ENCODE measurements at regions not wholly inside any gene's neighbourhood (a gene's known extent, or its start where the extent isn't known, plus 50 kb on each side); places are given as distances from the start of the nearest gene placed in this dataset.
"Not testable (repeated sequence)": the region's sequence is repeated elsewhere in the genome, so short reads cannot be mapped to it uniquely, and the experiment has no call there.

DNA sequence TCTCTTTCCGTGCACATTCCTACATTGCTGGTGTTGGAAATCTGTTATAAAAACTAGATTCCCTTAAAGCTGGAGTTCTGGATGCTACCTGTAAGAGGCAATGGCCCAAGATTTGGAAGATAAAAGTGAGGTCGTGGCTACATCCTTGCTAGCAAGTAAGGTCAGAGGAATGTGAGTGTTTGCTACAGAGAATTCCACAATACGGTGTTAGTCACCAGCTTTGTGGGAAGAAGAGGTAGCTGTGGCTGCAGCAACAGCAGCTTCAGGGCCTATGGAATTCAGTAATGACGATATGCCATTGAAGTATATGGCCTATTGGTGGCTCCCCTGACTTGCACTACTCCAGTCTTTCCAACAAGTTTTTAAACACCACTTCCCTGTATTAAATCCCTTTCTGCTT lies 227.7 kb upstream of the TMEM260 start:
- no peak for DNase-seq

DNA sequence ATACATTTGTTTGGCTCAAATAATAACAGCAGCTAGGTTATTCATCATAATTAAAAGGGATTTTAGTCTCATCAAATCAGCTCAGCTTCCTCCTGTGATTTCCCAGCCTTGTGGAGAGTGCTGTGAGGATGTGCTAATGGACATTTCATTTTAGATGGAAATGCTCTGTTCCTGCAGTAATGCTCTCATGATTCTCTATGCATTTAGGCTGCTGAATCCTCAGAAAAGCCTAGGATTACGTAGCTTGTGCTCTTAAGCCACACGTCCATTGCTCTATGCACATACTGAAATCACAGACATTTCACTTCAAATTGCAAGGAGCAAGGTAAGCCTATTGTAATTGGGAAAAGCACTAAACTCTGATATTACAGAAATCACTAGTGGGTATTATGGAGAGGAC lies 226.6 kb upstream of the TMEM260 start:
- DNase-seq, result no peak

DNA sequence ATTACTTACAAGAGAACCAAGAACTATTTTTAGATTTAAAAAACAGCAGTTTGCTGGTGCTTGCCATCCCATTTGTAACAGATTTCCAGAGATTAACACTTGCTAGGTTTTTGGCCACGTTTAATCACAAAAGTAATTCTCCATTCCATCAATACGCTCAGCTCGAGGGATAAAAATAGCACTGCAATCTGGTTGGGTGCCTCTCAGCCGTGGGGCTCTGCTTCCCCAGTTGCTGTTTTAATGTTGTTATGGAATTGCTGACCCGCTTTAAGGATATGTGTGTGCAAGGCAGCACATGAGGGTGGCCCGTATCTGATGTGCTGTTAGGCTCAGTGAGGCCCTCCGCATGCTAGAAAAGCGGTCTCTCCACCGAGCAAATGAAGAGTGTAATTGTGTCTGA lies 222.2 kb upstream of the TMEM260 start:
- no peak for DNase-seq

DNA sequence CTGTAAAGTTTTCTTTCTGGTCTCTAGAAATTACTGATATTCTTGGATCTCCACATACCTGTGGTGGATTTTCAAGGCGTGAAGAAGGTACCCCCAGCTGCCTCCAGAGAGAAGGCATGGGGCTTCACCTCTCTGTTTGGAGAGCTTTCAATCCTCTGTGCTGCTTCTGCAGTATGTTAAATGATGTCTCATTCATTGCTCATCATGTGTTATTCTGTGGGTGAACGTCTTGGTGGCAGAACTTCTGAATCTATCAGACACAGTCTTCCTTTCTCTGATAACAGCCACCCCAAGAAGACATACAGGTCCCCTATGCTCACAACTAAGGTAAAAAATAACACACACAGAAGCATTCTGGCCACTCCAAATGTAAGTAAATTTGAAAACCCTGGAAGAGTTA lies 221.3 kb upstream of the TMEM260 start:
- DNase-seq, result no peak

DNA sequence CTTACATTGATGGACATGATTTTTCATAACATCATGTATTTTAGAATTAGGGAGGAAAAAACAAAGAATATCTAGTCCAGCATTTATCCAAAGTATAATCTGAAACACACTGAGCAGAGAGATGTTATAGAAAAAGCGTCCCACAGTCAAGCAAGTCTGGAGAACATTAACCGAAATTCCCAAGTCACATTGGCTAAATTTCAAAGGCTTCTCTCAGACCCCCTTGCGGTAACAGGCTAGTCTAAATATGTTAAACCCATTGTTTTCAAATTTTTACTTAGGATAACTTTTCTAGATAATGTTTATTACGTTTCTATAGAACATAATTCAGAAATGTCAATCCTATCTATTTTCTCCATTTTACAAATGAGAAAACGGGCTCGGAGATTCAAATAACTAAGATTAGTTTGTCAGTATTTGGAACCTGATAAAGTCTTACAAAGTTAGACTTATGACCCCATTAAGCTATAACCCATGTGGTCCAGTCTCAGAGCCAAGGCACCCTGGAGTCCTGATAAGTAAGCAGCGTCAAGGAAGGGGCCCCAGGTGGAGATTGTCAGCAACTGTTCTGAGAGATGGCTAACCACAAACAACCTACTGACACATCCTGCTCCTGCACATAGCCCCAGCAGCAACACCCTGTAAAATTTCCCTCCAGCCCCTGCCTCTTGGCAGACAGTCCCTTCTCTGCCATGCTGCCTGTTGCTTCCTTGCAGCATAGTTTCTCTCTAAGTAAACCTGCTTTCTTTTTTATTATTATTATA lies 220.6 kb upstream of the TMEM260 start:
- no peak for DNase-seq

DNA sequence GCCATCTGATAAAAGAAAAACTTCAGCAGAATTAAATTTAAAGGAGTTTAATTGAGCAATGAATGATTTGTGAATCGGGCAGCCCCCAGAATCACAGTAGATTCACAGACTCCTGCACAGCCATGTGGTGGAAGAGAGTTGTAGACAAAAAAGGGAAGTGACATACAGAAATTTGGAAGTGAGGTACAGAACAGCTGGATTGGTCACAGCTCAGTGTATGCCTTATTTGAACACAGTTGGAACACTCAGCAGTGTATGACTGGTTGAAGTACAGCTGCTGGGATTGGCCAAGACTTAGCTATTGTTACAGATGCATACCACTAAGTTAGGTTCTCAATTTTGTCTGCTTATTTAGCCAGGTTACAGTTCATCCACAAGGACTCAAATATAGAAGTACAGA lies 213.9 kb upstream of the TMEM260 start:
- DNase-seq, result not testable (repeated sequence)

DNA sequence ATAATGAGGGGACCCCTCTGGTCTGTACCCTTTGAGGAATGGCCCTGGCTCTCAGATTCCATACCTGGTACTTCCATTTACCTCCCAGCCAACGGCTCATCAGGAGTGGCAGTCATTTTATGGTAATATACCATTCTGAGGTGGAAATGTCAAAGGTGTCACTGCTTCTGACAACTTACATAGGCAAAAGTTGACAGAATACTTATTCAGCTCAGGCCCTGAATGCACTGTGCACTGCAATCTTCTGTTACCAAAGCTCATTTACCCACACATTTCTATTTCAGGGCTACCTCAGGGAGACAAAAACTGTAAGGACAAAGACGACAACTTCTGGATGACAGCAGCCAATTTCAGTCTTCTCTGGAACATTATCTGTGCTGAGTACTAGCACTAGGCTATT lies 212.2 kb upstream of the TMEM260 start:
- DNase-seq, result no peak

DNA sequence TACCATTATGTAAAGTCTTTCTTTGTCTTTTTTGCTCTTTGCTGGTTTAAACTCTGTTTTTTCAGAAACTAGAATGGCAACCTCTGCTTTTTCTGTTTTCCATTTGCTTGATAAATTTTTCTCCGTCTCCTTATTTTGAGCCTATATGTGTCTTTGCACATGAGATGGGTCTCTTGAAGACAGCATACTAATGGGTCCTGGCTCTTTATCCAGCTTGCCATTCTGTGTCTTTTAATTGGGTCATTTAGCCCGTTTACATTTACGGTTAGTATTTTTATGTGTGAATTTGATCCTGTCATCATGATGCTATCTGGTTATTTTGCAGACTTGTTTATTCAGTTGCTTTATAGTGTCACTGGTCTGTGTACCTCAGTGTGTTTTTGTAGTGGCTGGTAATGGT lies 207.9 kb upstream of the TMEM260 start:
- DNase-seq, result no peak

DNA sequence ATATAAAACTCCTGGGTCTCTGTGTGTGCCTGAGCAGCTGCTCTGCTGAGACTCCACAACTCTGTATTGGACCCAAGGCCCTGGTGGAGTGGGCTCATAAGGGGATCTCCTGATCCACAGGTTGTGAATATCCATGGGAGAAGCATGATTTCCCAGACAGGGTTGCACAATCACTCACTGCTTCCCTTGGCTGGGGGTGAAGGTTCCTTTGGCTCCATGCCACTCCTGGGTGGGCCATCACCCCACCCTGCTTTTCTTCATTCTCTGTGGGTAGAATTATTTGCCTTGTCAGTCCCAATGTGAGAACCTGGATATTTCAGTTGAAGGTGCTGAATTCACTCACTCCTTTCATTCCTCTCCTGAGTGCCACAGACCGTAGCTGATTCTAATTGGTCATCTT lies 205.2 kb upstream of the TMEM260 start:
- no peak for DNase-seq

DNA sequence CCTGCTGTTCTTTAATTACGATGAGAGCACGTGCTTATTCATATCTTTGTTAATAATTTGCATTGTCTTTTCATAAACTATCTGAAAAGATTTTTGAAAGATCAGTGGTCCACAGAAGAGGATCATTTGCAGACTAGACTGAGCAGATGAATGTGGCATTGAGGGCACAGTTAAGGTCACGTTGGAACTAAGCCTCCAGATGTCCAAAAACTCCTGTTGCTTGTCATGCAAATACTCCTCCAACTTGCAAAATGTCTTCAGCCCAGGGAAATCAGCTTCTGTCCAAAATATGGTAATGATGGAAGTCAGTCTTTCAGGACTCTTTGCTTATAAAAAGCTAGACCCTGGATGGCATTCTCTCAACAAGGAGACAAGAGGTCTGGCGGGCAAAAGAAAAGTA lies 201.6 kb upstream of the TMEM260 start:
- no peak for DNase-seq

DNA sequence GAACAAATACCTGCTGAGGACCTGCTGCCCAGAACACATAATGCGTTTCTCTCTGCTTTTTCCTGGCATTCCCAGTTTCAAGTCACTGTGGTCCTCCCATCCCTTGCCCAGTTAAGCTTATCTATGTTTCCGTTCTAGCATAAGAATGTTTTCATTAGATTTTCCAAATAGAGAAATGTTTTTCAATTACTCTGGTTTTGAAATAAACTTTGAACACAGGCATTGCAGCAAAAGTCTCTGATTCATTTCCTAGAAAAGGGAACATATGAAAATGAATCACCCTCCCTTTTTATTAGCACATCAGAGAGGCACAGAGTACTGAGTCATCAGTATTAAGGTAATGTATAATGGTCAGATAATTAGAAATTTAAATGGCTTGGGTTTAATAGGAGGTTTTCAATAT lies 201.1 kb upstream of the TMEM260 start:
- no peak for DNase-seq

DNA sequence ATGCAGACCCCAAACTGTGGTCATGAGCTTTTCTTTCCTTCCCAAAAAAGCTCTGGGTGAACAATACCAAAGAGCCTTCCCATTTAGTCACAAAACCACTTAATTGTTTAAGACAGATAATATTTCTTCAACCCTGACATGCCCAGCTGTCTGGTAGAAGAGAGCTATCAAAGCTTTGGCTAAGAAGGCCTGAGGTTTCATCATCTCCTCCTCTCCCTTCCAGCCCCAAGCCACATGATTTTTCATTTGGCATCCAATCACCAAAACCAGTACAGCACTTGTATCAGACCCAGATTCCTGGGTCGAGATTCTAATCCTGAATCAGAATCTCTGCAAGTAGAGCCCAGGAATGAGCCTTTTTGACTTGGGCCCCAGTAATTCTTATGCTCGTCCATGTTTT lies 199.6 kb upstream of the TMEM260 start:
- DNase-seq, result no peak

DNA sequence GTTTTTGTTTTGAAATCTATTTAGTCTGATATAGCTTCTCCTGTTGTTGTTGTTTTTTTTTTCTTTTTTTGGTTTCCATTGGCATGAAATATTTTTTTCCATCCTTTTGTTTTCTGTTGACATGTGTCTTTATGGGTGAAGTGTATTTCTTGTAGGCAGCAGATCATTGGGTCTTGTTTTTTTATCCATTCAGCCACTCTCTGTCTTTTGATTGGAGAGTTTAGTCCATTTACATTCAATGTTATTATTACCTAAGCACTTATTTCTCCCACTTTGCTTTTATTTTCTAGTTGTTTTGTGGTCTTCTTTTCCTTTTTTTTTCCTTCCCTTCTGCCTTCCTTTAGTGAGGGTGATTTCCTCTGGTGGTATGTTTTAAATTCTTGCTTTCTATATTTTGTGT lies 193.6 kb upstream of the TMEM260 start:
- no peak for DNase-seq

DNA sequence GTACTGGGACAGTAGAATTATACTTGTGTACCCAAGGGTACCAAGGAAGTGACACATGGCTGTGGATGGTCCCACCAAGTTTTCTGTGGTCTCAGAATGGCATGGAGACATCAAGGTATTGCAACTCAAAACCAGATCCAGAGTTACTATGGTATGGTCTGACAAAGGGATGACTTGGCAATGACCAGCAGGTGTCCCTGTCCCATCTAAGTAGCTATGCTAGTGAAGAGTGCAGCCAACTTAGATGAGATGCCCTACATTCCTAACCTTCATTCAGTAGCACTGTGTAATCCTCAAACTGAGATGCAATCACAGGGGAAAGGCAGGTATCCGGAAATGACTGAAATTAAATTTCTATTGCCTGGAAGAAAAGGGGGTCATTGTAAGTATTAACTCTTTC lies 188.7 kb upstream of the TMEM260 start:
- no peak for DNase-seq

DNA sequence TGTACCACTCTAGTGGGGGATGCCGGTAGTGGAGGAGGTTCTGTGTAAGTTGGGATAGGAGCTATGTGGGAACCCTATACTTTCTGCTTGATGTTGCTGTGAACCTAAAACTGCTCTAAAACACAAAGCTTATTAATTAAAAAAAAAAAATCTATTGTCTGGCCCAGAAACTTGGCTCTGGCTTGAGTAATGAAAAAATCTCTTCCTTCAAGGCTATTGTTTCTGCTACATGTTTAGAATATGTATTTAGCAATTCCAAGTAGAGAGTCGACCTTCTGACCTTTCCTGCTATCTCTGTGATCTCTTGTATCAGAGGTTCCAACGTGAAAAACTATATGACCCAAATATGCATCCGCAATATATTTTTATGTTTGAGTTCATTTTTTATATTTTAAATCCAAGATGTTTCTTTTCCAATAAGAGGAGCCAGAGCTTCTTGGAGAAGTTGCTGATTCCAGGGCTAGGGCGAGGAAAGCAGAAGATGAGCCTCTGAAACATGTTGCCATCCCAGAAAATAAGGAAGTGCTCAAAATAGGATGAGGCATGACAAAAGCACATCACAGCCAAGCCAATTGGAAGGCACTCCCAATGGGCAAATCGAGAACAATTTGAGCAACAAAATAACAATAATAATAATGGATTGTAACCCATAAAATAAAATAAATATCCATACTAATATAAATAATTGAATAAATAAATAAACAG lies 184.6 kb upstream of the TMEM260 start:
- DNase-seq, result no peak

DNA sequence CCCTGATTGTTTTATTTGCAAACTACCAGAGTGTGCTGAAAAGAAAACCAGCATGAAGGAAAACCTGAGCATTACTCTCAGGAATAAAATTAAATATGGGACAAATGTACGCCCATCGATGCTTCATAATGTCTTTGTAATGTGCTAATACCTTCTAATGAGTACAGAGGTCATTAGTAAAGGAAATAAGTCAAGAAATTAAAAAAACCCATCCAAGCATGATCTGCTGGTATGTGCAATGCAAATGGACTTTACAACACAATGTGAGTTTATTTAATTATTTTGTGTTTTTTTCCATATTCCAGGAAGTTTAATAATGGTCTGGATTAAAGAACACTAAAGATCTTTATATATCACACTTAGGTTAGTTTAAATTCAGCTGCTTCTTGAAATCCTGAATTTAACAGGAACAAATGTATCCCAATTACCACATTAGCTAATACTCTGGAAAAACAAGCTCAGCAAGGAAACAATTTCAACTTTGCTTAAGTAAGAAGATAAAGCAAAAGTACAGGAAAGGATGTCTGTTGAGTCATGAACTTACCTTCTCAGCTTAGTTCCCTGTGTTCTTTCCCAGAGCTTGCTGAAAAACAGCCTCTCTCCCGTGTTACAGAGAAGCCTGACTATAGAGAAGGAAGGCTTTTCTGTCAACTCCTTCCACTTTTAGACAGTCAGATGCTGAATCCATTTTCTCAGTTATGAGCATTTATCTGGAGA lies 179.3 kb upstream of the TMEM260 start:
- DNase-seq, result no peak

DNA sequence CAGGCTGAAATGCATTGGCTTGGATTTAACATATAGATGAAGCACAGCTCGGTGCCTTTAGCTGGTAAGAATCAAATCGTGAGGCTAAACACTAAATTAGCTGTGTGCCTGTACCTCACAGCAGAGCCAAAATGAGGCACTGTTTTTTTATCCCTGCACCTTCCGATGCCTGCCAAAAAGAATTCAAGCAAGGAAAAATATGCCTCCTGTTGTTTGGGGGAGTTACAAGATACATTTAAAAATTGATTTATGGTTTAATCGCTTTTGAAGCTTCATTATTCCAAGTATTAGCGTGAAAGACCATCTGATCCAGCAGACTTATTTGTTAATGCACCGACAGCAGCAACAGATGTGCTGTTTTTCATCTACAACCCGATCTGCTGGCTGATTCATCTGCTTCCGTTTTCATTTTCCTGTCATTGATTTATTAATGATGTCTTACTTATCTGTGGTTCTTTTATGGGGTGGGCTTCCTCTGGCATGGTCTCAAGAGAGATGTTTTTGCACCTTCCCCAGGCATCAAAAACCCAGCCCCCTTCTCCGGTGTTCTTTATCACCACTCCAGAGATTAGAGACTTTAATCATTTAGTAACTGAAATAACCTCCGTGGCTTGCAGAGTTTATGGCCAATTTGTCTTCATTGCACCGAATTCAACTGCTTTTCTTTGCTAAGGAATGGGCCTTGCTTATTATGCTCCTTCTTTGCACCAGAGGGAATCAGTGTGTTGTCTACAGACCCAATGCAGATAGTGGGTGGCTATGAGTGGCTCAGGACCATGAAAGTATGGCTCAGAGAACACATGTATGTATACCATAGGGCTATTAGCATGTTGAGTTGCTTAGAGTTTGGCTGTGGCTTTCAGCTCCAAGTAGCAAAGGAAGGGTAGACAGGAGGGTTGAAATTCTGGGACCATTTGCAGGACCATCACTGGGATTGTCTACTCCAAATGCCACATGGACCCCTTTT lies 166.8 kb upstream of the TMEM260 start:
- DNase-seq, result no peak

DNA sequence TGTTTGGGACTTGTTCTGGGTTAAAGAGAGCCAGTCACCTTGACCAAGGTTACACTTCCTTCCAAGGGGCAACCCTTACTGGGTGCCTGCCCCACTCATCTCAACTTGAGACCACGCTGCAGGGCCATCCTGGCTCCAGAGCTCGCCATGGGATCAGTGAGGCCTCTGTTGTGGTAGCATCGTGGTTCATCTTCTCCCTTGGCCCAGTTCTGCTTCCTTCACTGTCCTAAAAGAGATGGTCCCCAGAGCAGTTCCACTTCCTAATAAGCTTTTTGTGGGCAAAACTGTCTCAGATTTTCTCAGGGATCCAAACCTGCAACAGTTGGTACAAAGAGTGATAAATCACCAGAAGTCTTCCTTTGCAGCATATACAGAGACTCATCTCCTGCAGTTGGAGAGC lies 165.9 kb upstream of the TMEM260 start:
- no peak for DNase-seq

DNA sequence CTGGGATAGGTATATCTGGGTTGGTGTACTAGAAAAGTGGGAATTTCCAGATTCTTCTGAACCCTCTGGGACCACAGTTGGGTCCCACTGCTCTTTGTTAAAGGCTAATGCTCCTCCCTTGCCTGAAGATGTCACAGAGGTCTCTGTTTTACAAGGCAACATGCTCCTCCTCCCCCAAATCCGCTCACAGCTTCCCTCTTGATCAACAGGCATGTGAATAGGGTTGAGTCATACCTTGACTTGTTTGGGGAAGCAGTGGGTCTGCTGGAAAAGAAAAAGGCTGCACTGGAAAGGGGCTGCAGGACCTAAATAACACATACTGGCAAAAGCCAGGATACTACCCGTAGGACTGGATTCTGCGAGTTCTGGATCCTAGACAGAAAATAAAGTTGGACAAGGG lies 165.4 kb upstream of the TMEM260 start:
- DNase-seq, result no peak

DNA sequence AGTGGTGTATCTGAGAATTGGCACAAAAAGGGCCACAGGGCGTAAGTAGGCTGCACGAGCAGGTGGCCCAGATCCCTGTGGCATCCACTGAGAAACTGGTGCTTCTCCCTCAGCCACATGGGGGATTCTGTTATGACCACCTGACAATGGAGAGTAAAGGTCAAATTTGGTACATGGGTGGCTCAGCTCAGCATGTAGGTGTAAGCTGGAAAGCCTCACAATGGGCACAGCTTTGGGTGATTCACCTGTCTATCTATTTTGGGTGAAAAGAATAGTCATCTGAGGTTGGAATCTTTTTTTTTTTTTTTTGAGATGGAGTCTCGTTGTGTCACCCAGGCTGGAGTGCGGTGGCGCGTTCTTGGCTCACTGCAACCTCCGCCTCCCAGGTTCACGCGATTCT lies 163.4 kb upstream of the TMEM260 start:
- DNase-seq, result no peak

DNA sequence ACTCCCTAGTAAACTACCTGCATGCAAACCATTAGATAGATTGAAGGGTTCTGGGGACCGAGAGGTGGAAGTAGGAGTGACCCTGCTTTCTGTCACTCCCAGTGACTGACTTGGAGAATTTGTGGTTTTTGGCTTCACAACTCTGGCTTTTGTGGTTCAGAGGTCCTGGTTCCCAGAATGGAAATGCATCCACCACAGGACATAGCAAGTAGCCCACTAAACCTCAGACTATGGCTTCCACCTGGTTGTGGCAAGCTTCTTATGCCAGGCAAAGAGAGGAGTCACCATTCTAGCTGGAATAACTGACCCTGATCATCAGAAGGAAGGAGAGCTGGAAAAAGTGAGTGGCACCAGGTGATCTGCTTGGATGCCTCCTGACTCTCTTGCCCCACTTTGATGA lies 162.4 kb upstream of the TMEM260 start:
- no peak for DNase-seq

DNA sequence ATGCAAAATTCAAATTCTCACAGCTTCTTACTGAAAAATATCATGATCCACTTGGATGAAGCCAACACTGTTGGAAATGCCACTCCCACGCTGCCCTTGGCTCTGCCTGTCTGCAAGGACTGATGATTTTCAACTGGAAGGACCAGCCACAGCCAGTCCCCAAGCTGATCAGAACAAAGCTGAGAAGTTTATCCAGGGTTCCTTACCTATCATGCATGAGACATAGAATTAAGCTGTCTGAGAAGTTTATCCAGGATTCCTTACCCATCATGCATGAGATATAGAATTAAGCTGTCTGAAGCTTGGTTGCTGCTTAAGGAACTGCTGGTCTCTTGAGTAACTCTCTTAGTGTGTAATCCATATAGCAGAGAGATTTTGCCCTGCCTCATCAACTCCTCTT lies 159.8 kb upstream of the TMEM260 start:
- no peak for DNase-seq

DNA sequence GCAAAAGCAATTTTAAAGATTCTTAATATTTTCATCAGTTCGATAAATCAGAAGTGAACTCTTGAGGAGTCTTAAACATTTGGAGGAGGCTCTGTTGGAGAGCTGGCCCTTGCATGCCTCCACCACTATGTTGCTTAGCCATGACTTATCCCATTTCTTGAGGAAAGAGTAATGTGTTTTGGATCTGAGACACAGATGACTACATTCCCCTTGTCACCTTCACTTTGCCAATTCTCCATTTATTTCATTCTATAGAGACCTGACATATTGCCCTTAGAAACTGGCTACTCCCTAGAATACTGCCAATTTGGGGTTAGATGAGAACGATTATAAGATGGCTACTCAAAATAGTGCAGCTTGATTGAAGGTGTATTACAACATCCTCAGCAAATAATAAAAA lies 157.4 kb upstream of the TMEM260 start:
- DNase-seq, result no peak
